ENCODE measurements at regions not wholly inside any gene's neighbourhood (a gene's known extent, or its start where the extent isn't known, plus 50 kb on each side); places are given as distances from the start of the nearest gene placed in this dataset.
A peak's percentile ranks its signal among the peaks of the same experiment; 100 is the strongest.

DNA sequence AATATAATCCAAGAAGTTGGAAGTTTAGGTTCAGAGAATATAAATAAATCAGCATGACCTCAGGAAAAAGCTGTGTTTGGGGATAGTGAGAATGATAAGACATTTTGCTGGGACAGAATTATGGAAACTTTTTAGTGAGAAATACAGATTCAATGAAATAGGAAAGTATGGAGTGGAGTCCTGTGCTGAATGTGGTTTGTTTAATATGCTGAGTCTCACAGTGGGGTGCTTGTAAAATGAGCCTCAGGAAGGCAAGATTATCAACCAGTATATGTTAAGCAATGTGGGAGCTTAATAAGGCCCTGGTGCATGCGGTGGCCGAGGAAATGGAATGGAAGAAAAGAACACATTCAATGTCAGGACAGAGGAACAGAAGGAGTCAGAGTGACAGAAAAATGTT lies 1554.7 kb upstream of the TENM3 start:
- no peak for DNase-seq
- Histone ChIP-seq H3K27ac (no peak overlapping the region), H3K4me3 (no peak overlapping the region), H3K4me1 (no peaks in the 10 kb centered on the region), H3K9me3 (no peaks in the 10 kb centered on the region), H3K36me3 (no peaks in the 10 kb centered on the region), H3K27me3 (no peaks in the 10 kb centered on the region)
- TF ChIP-seq, protein P1, sequence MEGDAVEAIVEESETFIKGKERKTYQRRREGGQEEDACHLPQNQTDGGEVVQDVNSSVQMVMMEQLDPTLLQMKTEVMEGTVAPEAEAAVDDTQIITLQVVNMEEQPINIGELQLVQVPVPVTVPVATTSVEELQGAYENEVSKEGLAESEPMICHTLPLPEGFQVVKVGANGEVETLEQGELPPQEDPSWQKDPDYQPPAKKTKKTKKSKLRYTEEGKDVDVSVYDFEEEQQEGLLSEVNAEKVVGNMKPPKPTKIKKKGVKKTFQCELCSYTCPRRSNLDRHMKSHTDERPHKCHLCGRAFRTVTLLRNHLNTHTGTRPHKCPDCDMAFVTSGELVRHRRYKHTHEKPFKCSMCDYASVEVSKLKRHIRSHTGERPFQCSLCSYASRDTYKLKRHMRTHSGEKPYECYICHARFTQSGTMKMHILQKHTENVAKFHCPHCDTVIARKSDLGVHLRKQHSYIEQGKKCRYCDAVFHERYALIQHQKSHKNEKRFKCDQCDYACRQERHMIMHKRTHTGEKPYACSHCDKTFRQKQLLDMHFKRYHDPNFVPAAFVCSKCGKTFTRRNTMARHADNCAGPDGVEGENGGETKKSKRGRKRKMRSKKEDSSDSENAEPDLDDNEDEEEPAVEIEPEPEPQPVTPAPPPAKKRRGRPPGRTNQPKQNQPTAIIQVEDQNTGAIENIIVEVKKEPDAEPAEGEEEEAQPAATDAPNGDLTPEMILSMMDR (IDR thresholded peaks at IDR 0.05) = no peak
- ATAC-seq = no peak
- intact Hi-C loops (cut with DNase I) = no loop called here

- H3K4me1 ChIP-seq = no peaks in the 10 kb centered on the region
- peaks cover 0 to 5% of the 10 kb centered on the region in 2 donors for H3K9me3 ChIP-seq
- no peaks in the 10 kb centered on the region for H3K27me3 ChIP-seq
- no peak overlapping the region for H3K27ac ChIP-seq
- no peaks in the 10 kb centered on the region for H3K36me3 ChIP-seq
- DNase-seq (no peak), ATAC-seq (no peak)
- intact Hi-C loops (cut with DNase I) = no loop called here
- no peak overlapping the region for H3K4me3 ChIP-seq
- TF ChIP-seq, protein P1 (IDR thresholded peaks at IDR 0.05) = no peak
Observed at GRCh38 chr4:180694875-180695274, 1548.3 kb upstream of the TENM3 start.

DNA sequence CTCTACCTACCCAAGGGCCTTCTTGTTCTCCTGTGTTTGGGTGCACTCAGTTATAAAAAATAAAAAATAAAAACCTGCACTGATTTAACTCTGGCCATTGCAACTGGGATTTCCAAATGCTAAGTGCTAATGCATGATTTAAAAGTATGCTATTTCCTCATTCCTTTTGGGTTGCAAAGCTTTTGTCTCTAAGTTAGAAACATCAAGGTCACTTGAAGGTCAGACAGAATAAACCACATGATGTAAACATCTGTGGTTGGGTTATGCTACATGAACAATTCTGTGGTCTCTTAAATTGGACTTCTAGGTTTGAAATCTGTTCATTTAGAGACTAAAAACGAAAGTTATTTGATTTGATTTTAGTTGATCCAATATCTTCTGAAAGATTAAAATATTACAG lies 1547.4 kb upstream of the TENM3 start:
- no peaks in the 10 kb centered on the region for H3K27me3 ChIP-seq
- no peak overlapping the region for H3K4me3 ChIP-seq
- TF ChIP-seq, protein P1 (IDR thresholded peaks at IDR 0.05) = no peak
- H3K27ac ChIP-seq = no peak overlapping the region
- intact Hi-C loops (cut with DNase I) = no loop called here
- DNase-seq (no peak), ATAC-seq (peak; percentile 41)
- H3K4me1 ChIP-seq = no peaks in the 10 kb centered on the region
- peaks cover 0 to 5% of the 10 kb centered on the region in 2 donors for H3K9me3 ChIP-seq
- no peaks in the 10 kb centered on the region for H3K36me3 ChIP-seq

- DNase-seq = no peak
Observed at GRCh38 chr4:180696460-180697092, 1546.6 kb upstream of the TENM3 start.

DNA sequence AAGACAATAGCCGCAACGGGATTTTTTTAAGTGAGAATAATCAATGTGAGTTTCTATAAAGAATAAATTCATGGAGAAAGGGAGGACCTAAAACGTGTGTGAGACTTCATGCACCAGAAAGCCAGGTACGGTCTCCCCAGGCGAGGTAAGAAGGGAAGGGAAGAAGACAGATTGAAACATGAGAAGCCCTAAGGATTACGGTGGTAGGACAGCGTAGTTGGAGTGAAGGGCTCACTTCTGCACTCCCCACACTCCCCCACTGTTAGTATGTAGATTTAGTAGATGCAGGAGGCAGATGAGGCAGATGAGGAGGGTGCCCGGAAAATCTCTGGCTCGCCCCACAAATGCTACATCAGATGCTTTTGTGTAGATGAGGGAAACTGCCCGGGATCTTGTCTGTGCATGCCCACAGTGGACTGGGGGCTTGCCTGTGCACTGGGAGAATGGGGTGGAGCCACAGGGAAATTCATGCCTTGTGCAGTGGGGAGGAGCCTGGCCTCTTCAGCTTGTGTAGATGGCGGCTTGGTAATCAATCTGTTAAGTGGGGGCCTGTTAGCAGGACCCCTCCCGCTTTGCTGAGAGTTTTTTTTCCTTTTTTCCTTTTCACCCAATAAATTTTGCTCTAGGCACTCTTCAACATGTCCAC lies 1544.5 kb upstream of the TENM3 start:
- Histone ChIP-seq H3K9me3 (peaks cover 0 to 5% of the 10 kb centered on the region in 2 donors), H3K27ac (no peak overlapping the region), H3K36me3 (no peaks in the 10 kb centered on the region), H3K4me1 (no peaks in the 10 kb centered on the region), H3K4me3 (no peak overlapping the region), H3K27me3 (no peaks in the 10 kb centered on the region)
- DNase-seq (no peak), ATAC-seq (no peak)
- intact Hi-C loops (cut with DNase I) = no loop called here
- TF ChIP-seq, protein P1 (IDR thresholded peaks at IDR 0.05) = no peak

More at GRCh38 chr4:180696460-180697092, 1546.6 kb upstream of the TENM3 start:
- H3K36me3 ChIP-seq = no peaks in the 10 kb centered on the region
- H3K4me3 ChIP-seq = no peak overlapping the region
- no peak overlapping the region for H3K27ac ChIP-seq
- H3K27me3 ChIP-seq = no peaks in the 10 kb centered on the region
- H3K9me3 ChIP-seq = peaks cover 0 to 5% of the 10 kb centered on the region in 2 donors
- ATAC-seq = no peak
- H3K4me1 ChIP-seq = no peaks in the 10 kb centered on the region
- TF ChIP-seq, protein P1 (IDR thresholded peaks at IDR 0.05) = no peak
- intact Hi-C loops (cut with DNase I) = no loop called here
